ENCODE measurements at regions not wholly inside any gene's neighbourhood (a gene's known extent, or its start where the extent isn't known, plus 50 kb on each side); places are given as distances from the start of the nearest gene placed in this dataset.

DNA sequence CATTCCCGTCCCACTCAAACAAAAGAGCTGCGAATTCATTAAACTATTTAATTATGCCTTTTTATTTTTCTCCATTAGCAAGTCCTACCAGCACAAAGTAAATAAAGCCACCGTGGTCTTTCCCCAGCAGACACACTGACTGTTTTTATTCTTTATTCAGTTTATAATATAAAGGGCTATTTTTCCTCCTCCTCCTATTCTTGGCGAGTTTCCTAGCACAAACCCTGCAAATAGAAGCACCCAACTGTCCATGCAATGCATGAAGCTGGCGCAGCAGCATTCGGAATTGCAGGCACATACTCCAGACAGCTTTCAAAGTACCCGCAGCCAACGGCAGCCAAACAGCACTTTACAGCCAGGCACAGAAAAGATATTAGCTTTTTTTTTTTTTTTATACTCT is 583.4 kb upstream of the PSMD7 start:
- Histone ChIP-seq H3K79me2 (no peaks in the 10 kb centered on the region), H3K27me3 (no peaks in the 10 kb centered on the region), H3K27ac (no peak overlapping the region), H2AFZ (no peak overlapping the region), H3K9me3 (ENCODE audit: low read depth) (no peaks in the 10 kb centered on the region), H4K20me1 (ENCODE audit: insufficient read depth, poor library complexity, severe bottlenecking) (no peaks in the 10 kb centered on the region), H3K4me1 (ENCODE audit: insufficient read depth) (peaks cover 11% of the 10 kb centered on the region), H3K4me2 (peak overlapping the region; percentile 12), H3K36me3 (replicated peaks; ENCODE audit: insufficient read depth, low read depth) (no peaks in the 10 kb centered on the region), H3K4me3 (no peak overlapping the region), H3K9me2 (replicated peaks; ENCODE audit: insufficient read depth) (no peaks in the 10 kb centered on the region)
- TF ChIP-seq EZH2 (IDR thresholded peaks at IDR 0.05; ENCODE audit: borderline replicate concordance) (no peak), EZH2phosphoT487 (IDR thresholded peaks at IDR 0.05; ENCODE audit: low read depth, severe bottlenecking, unreplicated experiment) (no peak)
- TF ChIP-seq, protein P1, sequence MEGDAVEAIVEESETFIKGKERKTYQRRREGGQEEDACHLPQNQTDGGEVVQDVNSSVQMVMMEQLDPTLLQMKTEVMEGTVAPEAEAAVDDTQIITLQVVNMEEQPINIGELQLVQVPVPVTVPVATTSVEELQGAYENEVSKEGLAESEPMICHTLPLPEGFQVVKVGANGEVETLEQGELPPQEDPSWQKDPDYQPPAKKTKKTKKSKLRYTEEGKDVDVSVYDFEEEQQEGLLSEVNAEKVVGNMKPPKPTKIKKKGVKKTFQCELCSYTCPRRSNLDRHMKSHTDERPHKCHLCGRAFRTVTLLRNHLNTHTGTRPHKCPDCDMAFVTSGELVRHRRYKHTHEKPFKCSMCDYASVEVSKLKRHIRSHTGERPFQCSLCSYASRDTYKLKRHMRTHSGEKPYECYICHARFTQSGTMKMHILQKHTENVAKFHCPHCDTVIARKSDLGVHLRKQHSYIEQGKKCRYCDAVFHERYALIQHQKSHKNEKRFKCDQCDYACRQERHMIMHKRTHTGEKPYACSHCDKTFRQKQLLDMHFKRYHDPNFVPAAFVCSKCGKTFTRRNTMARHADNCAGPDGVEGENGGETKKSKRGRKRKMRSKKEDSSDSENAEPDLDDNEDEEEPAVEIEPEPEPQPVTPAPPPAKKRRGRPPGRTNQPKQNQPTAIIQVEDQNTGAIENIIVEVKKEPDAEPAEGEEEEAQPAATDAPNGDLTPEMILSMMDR (IDR thresholded peaks at IDR 0.05; ENCODE audit: poor library complexity) = no peak
- DNase-seq (ENCODE audit: low spot score) = no peak
- WGBS (ENCODE audit: low lambda C conversion rate, missing lambda C conversion rate) = 58% methylated on average over 8 of the region's 8 CpGs

DNA sequence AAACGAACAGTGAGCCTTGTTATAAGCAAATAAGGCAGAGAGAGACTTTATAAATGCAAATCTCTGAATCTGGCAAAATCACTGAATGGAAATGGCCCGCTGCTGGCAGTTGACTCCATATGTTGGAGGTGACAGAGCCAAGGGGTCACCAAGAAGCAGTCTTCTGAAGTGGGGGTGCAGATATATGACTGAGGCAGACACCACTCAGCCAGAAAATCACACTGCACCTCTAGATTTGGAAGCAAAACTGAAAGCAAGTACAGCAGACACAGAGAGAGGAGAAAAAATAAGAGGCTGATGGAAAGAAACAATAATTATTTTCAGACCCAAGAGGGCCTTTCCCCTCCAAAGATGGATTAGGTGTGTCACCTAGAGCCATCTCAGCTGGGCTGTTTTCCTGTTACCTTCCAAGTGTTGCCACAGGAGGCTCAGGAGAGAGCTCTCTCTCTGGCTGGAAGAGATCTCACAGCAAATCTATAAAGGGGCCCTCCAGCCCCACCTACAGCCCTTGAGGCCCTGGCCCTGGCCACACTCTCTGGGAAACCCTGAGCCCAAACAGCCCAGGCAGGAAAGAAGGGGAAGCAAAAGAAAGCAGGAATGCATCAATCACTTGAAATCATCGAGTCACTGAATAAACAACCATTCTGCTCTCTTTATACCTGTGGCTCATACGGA is 585.1 kb upstream of the PSMD7 start:
- H3K36me3 ChIP-seq (replicated peaks; ENCODE audit: insufficient read depth, low read depth) = no peaks in the 10 kb centered on the region
- no peaks in the 10 kb centered on the region for H3K9me2 ChIP-seq (replicated peaks; ENCODE audit: insufficient read depth)
- H2AFZ ChIP-seq = no peak overlapping the region
- no peaks in the 10 kb centered on the region for H3K9me3 ChIP-seq (ENCODE audit: low read depth)
- H3K27ac ChIP-seq = no peak overlapping the region
- peaks cover 11% of the 10 kb centered on the region for H3K4me1 ChIP-seq (ENCODE audit: insufficient read depth)
- no peaks in the 10 kb centered on the region for H3K79me2 ChIP-seq
- no peak for DNase-seq (ENCODE audit: low spot score)
- H3K27me3 ChIP-seq = no peaks in the 10 kb centered on the region
- no peak overlapping the region for H3K4me3 ChIP-seq
- no peak for TF ChIP-seq EZH2 (IDR thresholded peaks at IDR 0.05; ENCODE audit: borderline replicate concordance)
- TF ChIP-seq, protein P1 (IDR thresholded peaks at IDR 0.05; ENCODE audit: poor library complexity) = no peak
- no peak for TF ChIP-seq EZH2phosphoT487 (IDR thresholded peaks at IDR 0.05; ENCODE audit: low read depth, severe bottlenecking, unreplicated experiment)
- WGBS (ENCODE audit: low lambda C conversion rate, missing lambda C conversion rate) = 65% methylated on average over 4 of the region's 4 CpGs
- no peaks in the 10 kb centered on the region for H4K20me1 ChIP-seq (ENCODE audit: insufficient read depth, poor library complexity, severe bottlenecking)
- H3K4me2 ChIP-seq = peak overlapping the region; percentile 23

DNA sequence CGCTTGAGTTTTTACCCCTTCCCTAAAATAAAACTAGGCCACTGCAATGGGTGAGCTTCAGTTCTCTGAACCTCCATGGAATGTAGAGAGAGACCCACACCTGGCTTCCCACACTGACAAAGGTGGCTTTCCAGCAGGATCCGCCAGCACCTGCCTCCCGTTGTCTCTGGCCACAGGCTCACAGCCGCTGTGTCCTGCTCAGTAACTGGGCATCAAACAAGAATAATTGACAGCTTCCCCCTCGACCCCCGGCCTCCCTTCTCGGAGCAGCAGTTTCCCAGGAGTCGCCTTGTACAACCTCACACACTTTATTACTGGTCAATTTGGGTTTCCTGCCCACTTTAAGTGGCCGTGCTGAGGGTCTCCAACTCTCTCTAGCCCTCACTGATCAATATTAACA is 586.1 kb upstream of the PSMD7 start:
- H3K9me3 ChIP-seq (ENCODE audit: low read depth) = no peaks in the 10 kb centered on the region
- H3K4me2 ChIP-seq = no peak overlapping the region
- no peak for DNase-seq (ENCODE audit: low spot score)
- TF ChIP-seq EZH2 (IDR thresholded peaks at IDR 0.05; ENCODE audit: borderline replicate concordance) = no peak
- TF ChIP-seq, protein P1 (IDR thresholded peaks at IDR 0.05; ENCODE audit: poor library complexity) = no peak
- TF ChIP-seq EZH2phosphoT487 (IDR thresholded peaks at IDR 0.05; ENCODE audit: low read depth, severe bottlenecking, unreplicated experiment) = no peak
- no peak overlapping the region for H3K4me3 ChIP-seq
- no peak overlapping the region for H3K27ac ChIP-seq
- H3K36me3 ChIP-seq (replicated peaks; ENCODE audit: insufficient read depth, low read depth) = no peaks in the 10 kb centered on the region
- no peaks in the 10 kb centered on the region for H3K79me2 ChIP-seq
- H3K27me3 ChIP-seq = no peaks in the 10 kb centered on the region
- no peaks in the 10 kb centered on the region for H4K20me1 ChIP-seq (ENCODE audit: insufficient read depth, poor library complexity, severe bottlenecking)
- WGBS (ENCODE audit: low lambda C conversion rate, missing lambda C conversion rate) = 83% methylated on average over 9 of the region's 9 CpGs
- peaks cover 11% of the 10 kb centered on the region for H3K4me1 ChIP-seq (ENCODE audit: insufficient read depth)
- H3K9me2 ChIP-seq (replicated peaks; ENCODE audit: insufficient read depth) = no peaks in the 10 kb centered on the region
- no peak overlapping the region for H2AFZ ChIP-seq
